Heart right ventricle (tissue), 16 donors: ENCODE measurements at regions not wholly inside any gene's neighbourhood (a gene's known extent, or its start where the extent isn't known, plus 50 kb on each side); places are given as distances from the start of the nearest gene placed in this dataset.

Experiments used
- ATAC-seq, 8 donors: fragments of 200-7000 bp; cut with Tn5 transposase; one replicate each; pipeline ENCODE4 v1.9.1; 2020; ENCODE audit warnings: mild to moderate bottlenecking in 8 of 8, moderate library complexity in 8 of 8, moderate number of reproducible peaks in 1 of 8
- DNase-seq, 2 donors: peaks; one replicate each; pipeline ENCODE4 v3.0.0-alpha.2; 2020
- H3K27ac ChIP-seq, 10 donors: fragments of 200-600 bp; sonication (generic) in 2 of 10; one replicate each; pipeline versions ENCODE4 v1.5.0 to v1.8.0; 2020 to 2022; ENCODE audit warnings: mild to moderate bottlenecking in 3 of 10
- H3K27me3 ChIP-seq, 7 donors: fragments of 200-600 bp; one replicate each; pipeline ENCODE4 v1.8.0; 2021 to 2022; ENCODE audit warnings: mild to moderate bottlenecking in 2 of 7
- H3K36me3 ChIP-seq, 9 donors: fragments of 200-600 bp; sonication (generic) in 1 of 9; one replicate each; pipeline versions ENCODE4 v1.5.0 to v1.8.0; 2020 to 2022; ENCODE audit warnings: mild to moderate bottlenecking in 2 of 9
- H3K4me1 ChIP-seq, 9 donors: fragments of 200-600 bp; sonication (generic) in 1 of 9; one replicate each; pipeline versions ENCODE4 v1.5.0 to v1.8.0; 2020 to 2022; ENCODE audit warnings: mild to moderate bottlenecking in 4 of 9
- H3K4me3 ChIP-seq, 10 donors: fragments of 200-600 bp; sonication (generic) in 2 of 10; one replicate each; pipeline versions ENCODE4 v1.5.0 to v1.8.0; 2020 to 2022; ENCODE audit warnings: mild to moderate bottlenecking in 7 of 10, moderate library complexity in 2 of 10
- H3K9me3 ChIP-seq, 11 donors: fragments of 200-600 bp in 10 of 11; sonication (generic) in 2 of 11; one replicate each; pipeline versions ENCODE4 v1.5.0 to v1.8.0; 2013 to 2022; ENCODE audit warnings: mild to moderate bottlenecking in 2 of 11, control low read depth in 1 of 11, moderate library complexity in 1 of 11
- WGBS, 2 donors: extraction: QIAGEN DNeasy Blood & Tissue Kit; methylation state at CpG; one replicate each; pipeline ENCODE4 v1.1.7; 2013; ENCODE audit warnings: inconsistent platforms in 1 of 2; 5-methylcytosine and 5-hydroxymethylcytosine counted together
- intact Hi-C, 10 donors: fragments of 100-400 bp; cut with DNase I; formaldehyde crosslinking; loops; one replicate each; pipeline versions ENCODE4 v1.11.1 to v1.14.2; 2022
- TF ChIP-seq, protein P1 (sequence below), 9 donors: fragments of 200-600 bp; sonication (generic) in 2 of 9; IDR thresholded peaks; one replicate each; pipeline versions ENCODE4 v1.5.0 to v1.8.0; 2021 to 2022; ENCODE audit warnings: antibody characterized with exemption in 9 of 9, mild to moderate bottlenecking in 5 of 9, moderate library complexity in 1 of 9
- donor health status: Arrhythmogenic right ventricular cardiomyopathy.
- donor health status: ischemic (EF 13 %, LVEDD 7.1; RV severe dilation, severe dysfunction).
- donor health status: healthy with polysubstance abuse.
- donor health status: DM: no; HTN: yes; CAD: no.
- donor health status: DM: no; HTN: no; CAD: no.
- donor health status: ischemic (EF 25% LVEDD 6.9; RV normal size, moderate dysfunction).
- donor health status: ischemic (EF 25% LVEDD 5.7; RV mildly dilated, moderate dysfunction).
- donor health status: healthy.
- donor health status: DM: yes; HTN: yes; CAD: no.
- donor health status: Ischemic cardiomyopathy.
- donor health status: ischemic (EF 35%, LVEDD 5.7; RV mildly dilated, moderate dysfunction).
- donor health status: nonischemic (EF 11% LVEDD 7.7; RV severe dilation, severe dysfunction).
- donor health status: DM: yes; HTN: yes; CAD: no.
- donor health status: PGD.
- donor health status: ischemic (EF 29% LVEDD 5.4; RV normal size, mild dysfunction).
- donor health status: nonischemic (EF 23%, LVEDD 6.1; RV moderate dilation, normal function).

DNA sequence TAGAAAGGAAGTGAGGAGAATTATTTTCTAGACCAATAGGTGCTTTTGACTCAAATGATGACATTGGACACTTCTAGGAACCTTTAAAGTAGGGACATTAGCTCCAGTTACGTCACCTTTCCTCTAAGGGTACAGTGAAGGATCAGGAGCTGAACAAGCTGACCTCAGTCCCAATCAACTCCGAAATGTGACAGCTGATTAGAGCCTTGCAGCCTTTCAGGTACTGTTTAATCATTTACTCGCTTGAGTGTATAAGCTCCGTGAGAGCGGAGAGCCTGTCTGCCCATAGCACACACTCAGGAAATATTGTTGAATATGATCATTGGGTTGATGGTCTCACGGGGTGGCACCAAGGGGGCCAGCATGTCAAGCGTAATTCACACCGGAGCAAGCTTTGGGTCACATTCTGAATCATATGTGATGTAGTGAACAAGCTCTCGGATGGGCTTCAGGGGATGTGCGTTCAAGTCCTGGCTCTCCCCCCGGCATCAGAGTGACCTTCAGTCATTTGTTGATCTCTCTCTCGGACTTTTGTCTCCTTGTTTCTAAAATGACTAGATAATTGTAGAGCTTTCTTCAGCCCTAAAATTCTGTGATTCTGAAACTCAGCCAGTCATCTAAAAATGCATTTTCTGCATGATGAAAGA, 141.9 kb downstream of the ZIC5 start:
- no peaks in the 10 kb centered on the region for H3K36me3 ChIP-seq
- DNase-seq: no peak
- H3K4me3 ChIP-seq: no peak overlapping the region
- no peak for ATAC-seq
- no peaks in the 10 kb centered on the region for H3K27me3 ChIP-seq
- no peaks in the 10 kb centered on the region for H3K4me1 ChIP-seq
- no peaks in the 10 kb centered on the region for H3K9me3 ChIP-seq
- WGBS, 2 donors: 91% methylated on average over 12 of the region's 12 CpGs
- intact Hi-C loops: no loop called here
- H3K27ac ChIP-seq: no peak overlapping the region
- TF ChIP-seq, protein P1, sequence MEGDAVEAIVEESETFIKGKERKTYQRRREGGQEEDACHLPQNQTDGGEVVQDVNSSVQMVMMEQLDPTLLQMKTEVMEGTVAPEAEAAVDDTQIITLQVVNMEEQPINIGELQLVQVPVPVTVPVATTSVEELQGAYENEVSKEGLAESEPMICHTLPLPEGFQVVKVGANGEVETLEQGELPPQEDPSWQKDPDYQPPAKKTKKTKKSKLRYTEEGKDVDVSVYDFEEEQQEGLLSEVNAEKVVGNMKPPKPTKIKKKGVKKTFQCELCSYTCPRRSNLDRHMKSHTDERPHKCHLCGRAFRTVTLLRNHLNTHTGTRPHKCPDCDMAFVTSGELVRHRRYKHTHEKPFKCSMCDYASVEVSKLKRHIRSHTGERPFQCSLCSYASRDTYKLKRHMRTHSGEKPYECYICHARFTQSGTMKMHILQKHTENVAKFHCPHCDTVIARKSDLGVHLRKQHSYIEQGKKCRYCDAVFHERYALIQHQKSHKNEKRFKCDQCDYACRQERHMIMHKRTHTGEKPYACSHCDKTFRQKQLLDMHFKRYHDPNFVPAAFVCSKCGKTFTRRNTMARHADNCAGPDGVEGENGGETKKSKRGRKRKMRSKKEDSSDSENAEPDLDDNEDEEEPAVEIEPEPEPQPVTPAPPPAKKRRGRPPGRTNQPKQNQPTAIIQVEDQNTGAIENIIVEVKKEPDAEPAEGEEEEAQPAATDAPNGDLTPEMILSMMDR (IDR thresholded peaks at IDR 0.05): no peak

DNA sequence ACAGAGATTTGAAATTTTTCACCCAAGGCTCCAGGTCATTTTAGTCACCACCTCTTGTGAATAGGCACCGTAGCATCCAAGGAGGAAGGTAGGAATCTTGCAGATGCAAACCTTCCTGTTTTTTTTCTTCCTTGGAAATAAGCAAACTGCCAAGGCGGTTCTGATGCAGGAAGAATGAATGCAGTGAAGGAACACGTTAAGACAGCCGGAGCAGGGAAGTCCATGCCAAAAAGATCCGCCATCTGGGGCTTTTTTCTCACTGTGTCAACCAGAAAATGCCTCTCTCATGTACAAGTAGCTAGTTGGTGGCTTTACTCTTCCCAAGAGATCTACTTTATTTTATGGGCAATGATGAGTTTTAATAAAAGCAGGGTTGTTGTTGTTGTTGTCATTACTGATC, 142.4 kb downstream of the ZIC5 start:
- Histone ChIP-seq H3K4me1 (no peaks in the 10 kb centered on the region), H3K4me3 (no peak overlapping the region), H3K36me3 (no peaks in the 10 kb centered on the region), H3K27me3 (no peaks in the 10 kb centered on the region), H3K9me3 (peaks cover 0 to 3% (median 0%) of the 10 kb centered on the region in 11 donors), H3K27ac (no peak overlapping the region)
- TF ChIP-seq, protein P1 (IDR thresholded peaks at IDR 0.05): no peak
- intact Hi-C loops: no loop called here
- ATAC-seq (no peak), DNase-seq (no peak)
- WGBS, 2 donors: 81 to 83% methylated on average over 5 of the region's 5 CpGs

DNA sequence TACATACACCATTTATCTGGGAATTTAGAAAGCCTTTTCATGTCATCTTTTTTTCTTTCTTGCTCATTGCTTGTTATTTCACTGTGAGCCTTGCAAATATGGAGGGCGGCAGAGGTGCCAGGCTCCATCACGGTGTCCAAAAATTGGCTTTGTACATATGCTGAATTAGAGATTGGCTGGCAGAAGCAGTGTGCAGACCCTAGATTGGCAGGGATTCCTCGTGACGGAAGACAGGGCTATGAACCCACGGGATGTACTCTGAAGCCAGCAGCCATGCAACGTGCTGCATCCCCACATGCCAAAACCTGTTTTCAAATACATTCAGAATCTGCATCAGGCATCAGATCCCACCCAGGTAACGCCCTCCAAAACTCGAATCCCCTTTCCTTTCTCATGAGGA, 142.8 kb downstream of the ZIC5 start:
- DNase-seq: no peak
- intact Hi-C loops: no loop called here
- no peaks in the 10 kb centered on the region for H3K4me1 ChIP-seq
- peaks cover 0 to 7% (median under 1%) of the 10 kb centered on the region in 11 donors for H3K9me3 ChIP-seq
- 84% methylated on average over 8 of the region's 8 CpGs for WGBS, 2 donors
- no peak overlapping the region for H3K27ac ChIP-seq
- TF ChIP-seq, protein P1 (IDR thresholded peaks at IDR 0.05): no peak
- no peak overlapping the region for H3K4me3 ChIP-seq
- no peak for ATAC-seq
- H3K27me3 ChIP-seq: no peaks in the 10 kb centered on the region
- no peaks in the 10 kb centered on the region for H3K36me3 ChIP-seq

DNA sequence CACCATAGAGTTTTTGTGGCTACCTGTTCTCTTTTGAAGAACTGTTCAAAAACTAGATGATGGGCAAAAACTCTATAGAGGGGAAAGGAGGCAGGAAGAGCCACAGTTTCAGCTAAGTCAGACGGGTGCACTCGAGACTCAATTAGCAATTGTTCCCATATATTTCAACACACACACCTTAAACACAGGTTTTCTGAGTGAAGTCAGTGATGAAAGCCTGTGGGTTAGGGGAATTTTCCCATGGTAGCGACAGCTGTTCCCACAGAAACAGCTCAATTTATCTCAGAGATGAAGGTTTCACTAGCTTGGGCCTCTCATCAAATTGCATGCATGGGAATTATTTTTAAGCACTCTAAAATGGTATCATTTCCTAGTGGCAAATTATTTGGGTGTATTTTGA, 143.4 kb downstream of the ZIC5 start:
- TF ChIP-seq, protein P1 (IDR thresholded peaks at IDR 0.05): no peak
- no peak overlapping the region for H3K4me3 ChIP-seq
- intact Hi-C loops: no loop called here
- peaks cover 0 to 14% (median 4%) of the 10 kb centered on the region in 11 donors for H3K9me3 ChIP-seq
- no peak overlapping the region for H3K27ac ChIP-seq
- no peaks in the 10 kb centered on the region for H3K27me3 ChIP-seq
- no peaks in the 10 kb centered on the region for H3K36me3 ChIP-seq
- H3K4me1 ChIP-seq: no peaks in the 10 kb centered on the region
- ATAC-seq (no peak), DNase-seq (no peak)
- WGBS, 2 donors: 89 to 93% methylated on average over 3 of the region's 3 CpGs
